ENCODE measurements at regions not wholly inside any gene's neighbourhood (a gene's known extent, or its start where the extent isn't known, plus 50 kb on each side); places are given as distances from the start of the nearest gene placed in this dataset.
"Not testable (repeated sequence)": the region's sequence is repeated elsewhere in the genome, so short reads cannot be mapped to it uniquely, and the experiment has no call there.

DNA sequence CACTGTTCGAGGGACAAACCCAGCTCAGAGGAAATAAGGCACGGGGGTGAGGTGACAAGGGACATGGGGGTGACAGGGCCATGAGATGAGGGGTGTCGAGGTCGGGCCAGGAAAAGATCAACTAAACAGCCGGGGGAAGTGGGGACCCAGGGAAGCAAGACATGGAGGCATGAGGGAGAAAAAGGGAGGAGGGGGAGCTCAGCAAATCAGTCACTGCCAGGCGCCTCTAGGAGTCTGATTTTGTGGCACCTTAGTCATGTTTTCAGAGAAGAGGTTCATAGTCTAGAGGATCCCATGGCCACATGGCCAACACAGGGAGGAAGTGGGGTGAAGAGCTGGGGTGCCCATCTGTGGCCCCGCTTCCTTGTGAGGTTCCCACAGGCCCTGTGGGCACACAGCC, 814.5 kb downstream of the KCNJ18 start:
- no peak for DNase-seq

DNA sequence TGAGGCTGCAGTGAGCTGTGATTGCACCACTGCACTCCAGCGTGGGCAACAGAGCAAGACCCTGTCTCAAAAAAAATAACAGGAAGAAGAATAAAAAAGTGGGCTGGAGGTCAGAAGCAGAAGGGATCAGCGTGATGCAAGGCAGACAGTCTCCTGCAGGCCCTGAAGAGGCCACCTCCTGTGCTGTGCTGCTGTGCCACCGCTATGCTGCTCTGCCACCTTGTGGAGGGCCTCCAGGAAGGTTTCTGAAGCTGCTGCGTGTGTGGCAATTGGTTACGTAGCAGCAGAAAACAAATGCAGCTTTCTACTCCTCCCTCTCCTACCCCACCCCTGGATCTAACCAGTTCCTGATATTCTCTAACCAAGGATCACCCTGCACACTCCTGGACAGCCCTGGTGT, 815.5 kb downstream of the KCNJ18 start:
- peak in 1 of 2 experiments; percentile 5 for DNase-seq

GRCh38 chr17:22510504-22510903, 818.2 kb downstream of the KCNJ18 start:
- DNase-seq = no peak

- no peak for DNase-seq
Observed at GRCh38 chr17:22511431-22511830, 819.1 kb downstream of the KCNJ18 start.

DNA sequence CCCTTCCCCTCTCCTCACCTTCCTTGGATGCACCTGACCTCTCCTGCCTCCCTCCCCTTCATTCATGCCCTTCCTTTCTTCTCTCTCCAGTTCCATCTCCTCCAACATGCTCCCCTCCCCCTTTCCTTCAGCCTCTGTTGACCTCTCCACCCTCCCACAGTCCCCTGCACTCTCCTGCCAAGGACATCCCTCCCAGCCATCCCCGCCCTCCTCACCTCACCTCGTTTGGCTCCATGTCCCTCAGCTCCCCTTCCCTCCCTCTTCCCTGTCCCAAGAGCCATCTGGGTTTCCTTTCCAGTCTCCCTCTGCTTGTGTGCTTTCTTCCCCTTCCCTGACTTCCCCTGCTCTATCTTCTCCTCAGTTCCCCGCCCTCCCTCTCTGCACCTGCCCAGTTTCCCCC, 819.7 kb downstream of the KCNJ18 start:
- DNase-seq = no peak

DNA sequence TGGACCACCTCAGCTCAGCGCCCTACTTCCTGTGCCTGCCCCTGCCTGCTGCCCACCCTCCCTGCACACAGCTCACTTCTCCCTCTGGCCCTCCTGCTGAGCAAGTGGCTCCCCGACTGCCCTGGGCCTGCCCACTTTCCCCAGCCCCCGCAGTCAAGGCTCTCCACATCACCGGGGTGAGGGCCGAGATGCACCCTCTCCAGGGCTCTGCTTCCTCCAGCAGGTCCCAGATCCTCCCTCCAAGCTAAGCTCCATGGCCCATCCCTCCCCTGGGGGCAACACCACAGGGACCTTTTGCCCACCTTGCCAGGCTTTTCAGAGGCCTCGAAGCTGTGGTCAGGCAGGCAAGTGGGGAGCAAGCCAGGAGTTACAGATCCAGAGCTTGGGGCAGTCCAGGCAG, 820.2 kb downstream of the KCNJ18 start:
- no peak for DNase-seq

- DNase-seq = peak in 1 of 2 experiments; percentile 3
Observed at GRCh38 chr17:22512997-22513538, 820.7 kb downstream of the KCNJ18 start.

DNA sequence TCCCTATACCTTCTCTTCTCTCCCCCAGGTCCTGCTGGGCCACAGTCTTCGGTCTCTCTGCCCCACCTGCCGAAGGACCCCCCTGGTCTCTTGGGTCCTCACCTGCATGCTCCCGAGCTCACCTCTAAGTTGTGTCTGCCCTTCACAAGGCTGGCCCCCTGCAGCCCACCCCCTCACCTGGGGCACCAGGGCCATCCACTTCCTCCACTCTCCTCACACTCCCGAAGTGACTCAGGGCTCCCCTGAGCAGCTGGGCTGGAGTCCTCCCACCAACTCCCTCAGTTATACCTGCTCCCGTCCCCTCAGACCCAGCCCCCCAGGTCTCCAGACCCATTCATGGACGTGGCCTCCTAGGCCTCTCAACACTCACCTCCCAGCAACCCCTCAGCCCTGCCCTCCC, 822.0 kb downstream of the KCNJ18 start:
- no peak for DNase-seq

DNA sequence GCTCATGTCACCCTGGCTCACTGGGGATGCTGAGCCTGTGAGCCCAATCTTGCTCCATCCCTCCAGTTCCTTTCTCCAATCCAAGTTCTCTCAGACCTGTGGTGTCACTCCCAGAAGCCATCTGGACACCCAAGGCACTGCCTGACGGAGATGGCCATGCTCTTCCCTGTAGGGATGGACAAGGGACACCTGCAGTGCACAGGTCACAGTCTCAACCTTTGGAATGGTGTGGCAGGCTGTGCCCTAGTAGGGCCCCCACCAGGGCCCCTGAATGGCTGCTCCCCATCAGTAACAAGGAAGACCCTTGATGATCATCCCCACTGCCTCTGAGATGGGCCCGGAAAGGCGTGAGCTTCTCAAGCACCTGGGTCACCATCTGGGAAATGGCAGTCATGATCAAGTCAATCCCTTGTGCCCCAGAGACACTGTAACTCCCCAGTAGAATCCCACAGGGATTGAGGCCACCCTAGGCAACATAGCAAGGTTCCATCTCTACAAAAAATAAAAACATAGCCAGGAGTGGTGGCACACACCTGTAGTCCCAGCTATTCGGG, 822.5 kb downstream of the KCNJ18 start:
- DNase-seq = no peak

DNA sequence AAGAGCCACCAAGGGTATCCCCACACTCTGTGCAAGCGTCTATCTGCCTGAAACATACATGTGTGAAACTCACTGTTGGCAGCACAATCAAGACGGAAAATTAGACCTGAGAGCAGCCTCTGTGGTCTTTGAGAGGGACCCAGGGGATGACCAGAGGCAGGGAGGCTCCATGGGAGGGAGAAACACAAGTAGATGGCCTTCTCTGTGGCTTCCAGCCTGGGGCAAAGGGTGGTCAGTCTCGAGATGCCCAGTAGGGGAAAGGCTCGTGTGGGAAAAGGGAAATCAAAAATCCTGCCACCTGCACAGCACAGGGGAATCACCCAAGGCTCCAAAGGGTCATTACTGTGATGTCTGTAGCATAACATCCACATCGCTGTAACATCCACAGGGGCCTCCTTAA, 823.3 kb downstream of the KCNJ18 start:
- DNase-seq = no peak

DNA sequence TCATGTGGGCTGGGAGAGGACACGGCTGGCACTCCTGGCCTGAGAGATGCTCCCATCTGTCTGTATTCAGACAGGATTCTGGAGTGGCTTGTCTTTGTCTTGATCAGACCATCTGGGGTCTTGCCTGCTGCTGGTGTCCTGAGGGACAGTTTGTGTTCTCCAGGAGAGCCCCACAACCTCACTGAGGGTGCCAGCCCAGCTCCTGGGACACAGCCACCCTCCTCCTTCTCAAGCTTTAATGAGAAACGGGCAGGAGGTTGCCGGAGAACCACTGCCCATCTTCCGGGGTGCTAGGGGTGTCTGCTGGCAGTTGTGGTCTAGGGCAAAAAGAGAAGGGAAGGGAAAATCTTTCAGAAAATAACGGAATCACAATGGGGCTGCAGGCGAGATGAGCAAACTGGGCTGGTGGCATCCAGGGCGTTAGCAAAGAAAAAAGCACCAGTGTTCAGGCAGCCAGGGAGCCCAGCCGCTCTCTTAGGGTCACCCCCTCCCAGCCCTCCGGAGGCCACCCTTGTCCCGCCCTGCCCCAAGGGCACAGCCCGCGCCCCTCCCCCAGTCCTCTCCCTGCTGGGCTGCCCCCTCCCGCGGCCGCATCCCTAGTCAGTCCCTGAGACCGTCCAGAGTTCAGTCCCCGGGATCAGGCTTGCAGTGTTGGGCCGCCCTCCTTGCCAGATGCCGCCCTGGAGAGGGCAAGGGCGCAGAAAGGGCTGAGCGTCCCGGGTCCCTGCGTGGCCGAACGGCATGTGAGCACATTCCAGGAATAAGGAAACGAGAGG, 824.7 kb downstream of the KCNJ18 start:
- DNase-seq = no peak

GRCh38 chr17:22517716-22518115, 825.4 kb downstream of the KCNJ18 start:
- no peak for DNase-seq

- no peak for DNase-seq
Observed at GRCh38 chr17:22518185-22518584, 825.9 kb downstream of the KCNJ18 start.

DNA sequence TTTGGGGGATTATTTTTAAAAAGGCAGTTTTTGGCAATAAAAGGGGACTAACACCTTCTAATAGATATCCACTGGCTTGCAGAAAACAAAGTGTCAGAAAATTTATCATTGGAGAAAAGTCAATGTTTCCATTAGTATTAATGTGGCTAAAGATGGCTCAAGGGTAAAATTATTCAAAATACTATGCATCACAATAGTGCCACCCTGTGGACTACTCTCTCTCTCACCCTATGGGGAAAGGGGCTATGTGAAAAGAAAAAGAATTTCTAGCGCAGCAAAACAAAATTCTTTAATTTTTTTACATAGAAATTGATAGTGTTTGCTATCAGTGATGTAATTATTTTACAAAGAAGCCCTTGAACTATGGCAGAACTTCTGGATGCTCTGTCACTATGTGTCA, 856.5 kb downstream of the KCNJ18 start:
- DNase-seq = not testable (repeated sequence)

DNA sequence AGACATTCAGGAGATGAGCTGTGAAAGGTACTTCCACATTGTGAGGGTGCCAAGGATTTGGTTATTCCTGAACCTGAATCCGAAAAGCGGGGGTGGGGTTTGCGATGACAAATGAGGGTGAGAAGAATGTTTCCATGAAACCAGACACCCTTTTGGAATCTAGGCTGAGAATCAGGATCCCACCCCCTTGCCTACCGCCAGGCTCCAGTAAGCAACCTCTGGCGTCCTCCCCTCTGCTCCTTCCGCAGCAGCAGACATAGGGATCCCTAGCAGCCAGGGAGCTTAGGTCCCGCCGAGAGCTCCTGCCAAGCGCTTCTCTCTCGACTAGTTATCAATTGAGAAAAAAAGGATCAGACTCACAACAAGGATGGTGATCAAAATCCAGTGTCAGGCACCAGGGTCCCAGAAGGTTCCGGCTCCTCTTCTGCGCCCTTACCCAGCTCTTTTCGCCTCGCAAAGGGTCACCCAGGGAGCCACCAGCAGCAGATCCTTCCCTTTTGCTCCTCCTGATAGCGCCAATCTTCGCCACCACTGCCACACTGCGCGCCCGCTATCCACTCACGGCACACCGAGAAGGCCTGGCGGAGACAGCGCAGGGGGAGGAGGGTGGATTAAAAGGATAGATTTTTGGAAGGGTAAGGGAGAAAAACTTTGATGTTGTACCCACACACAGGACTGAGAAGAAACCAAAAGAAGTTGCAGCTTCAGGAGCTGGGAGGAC, 859.5 kb downstream of the KCNJ18 start:
- not testable (repeated sequence) for DNase-seq

GRCh38 chr17:22569459-22570143, 877.3 kb downstream of the KCNJ18 start:
- no peak for DNase-seq

- DNase-seq = no peak
Observed at GRCh38 chr17:22570144-22570845, 878.0 kb downstream of the KCNJ18 start.

DNA sequence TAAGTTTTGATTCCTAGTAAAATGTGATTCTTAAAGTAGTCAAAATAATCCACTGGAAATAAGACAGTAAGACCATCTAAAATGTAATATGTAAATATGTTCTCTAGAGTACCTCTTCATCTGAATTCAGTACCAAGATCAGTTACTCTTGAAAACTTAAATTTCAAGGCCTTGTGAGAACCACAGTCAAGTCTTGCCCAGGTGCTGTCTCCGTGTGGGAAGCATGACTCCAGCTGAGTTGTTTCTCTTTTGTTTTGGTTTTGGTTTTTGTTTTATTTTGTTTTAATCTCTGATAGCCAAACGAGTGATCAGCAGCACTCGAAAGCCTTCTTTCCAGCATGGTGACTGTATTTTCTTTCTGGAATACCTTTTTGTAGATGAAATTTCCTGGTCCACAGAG, 907.0 kb downstream of the KCNJ18 start:
- no peak for DNase-seq

- DNase-seq = no peak
Observed at GRCh38 chr17:22600644-22601298, 908.4 kb downstream of the KCNJ18 start.

Data from activated CD4-positive, alpha-beta T cell treated with anti-CD3 and anti-CD28 coated beads, Interleukin-2, amount 50 U/mL, for 48 hours (primary cell).